ENCODE measurements at regions not wholly inside any gene's neighbourhood (a gene's known extent, or its start where the extent isn't known, plus 50 kb on each side); places are given as distances from the start of the nearest gene placed in this dataset.

GRCh38 chr9:11549311-11549794 lies 936.6 kb upstream of the PTPRD start:
- H3K27ac ChIP-seq, result no peak overlapping the region
- TF ChIP-seq CTCF (IDR thresholded peaks at IDR 0.05), result no peak
- TF ChIP-seq ZFX (IDR thresholded peaks at IDR 0.05; ENCODE audit: borderline replicate concordance), result no peak

GRCh38 chr9:11551106-11551505 lies 938.3 kb upstream of the PTPRD start:
- H3K27ac ChIP-seq, result no peak overlapping the region
- TF ChIP-seq CTCF (IDR thresholded peaks at IDR 0.05) (no peak), ZFX (IDR thresholded peaks at IDR 0.05; ENCODE audit: borderline replicate concordance) (no peak)

GRCh38 chr9:11558043-11558442 lies 945.2 kb upstream of the PTPRD start:
- no peak for TF ChIP-seq ZFX (IDR thresholded peaks at IDR 0.05; ENCODE audit: borderline replicate concordance)
- TF ChIP-seq CTCF (IDR thresholded peaks at IDR 0.05), result no peak
- H3K27ac ChIP-seq, result no peak overlapping the region

GRCh38 chr9:11559001-11559776 lies 946.4 kb upstream of the PTPRD start:
- no peak overlapping the region for H3K27ac ChIP-seq
- TF ChIP-seq ZFX (IDR thresholded peaks at IDR 0.05; ENCODE audit: borderline replicate concordance), result no peak
- TF ChIP-seq CTCF (IDR thresholded peaks at IDR 0.05), result no peak

- TF ChIP-seq ZFX (IDR thresholded peaks at IDR 0.05; ENCODE audit: borderline replicate concordance) (no peak), CTCF (IDR thresholded peaks at IDR 0.05) (no peak)
- no peak overlapping the region for H3K27ac ChIP-seq
Observed at GRCh38 chr9:11577522-11577921, 964.7 kb upstream of the PTPRD start.

GRCh38 chr9:11595756-11596155 lies 983.0 kb upstream of the PTPRD start:
- H3K27ac ChIP-seq, result no peak overlapping the region
- TF ChIP-seq ZFX (IDR thresholded peaks at IDR 0.05; ENCODE audit: borderline replicate concordance), result no peak

GRCh38 chr9:11618241-11618805 lies 1005.5 kb upstream of the PTPRD start:
- H3K27ac ChIP-seq, result no peak overlapping the region
- TF ChIP-seq CTCF (IDR thresholded peaks at IDR 0.05) (peak; percentile 20; the same call in 1 of the 2 replicates), ZFX (IDR thresholded peaks at IDR 0.05; ENCODE audit: borderline replicate concordance) (no peak)

All from 22Rv1 (cell line).